CD4-positive, alpha-beta T cell treated with Interferon gamma for 1 hour (primary cell): ENCODE measurements at regions not wholly inside any gene's neighbourhood (a gene's known extent, or its start where the extent isn't known, plus 50 kb on each side); places are given as distances from the start of the nearest gene placed in this dataset.

Source experiments
- DNase-seq: peaks from one replicate; pipeline ENCODE4 v3.0.0-alpha.2; 2020

DNA sequence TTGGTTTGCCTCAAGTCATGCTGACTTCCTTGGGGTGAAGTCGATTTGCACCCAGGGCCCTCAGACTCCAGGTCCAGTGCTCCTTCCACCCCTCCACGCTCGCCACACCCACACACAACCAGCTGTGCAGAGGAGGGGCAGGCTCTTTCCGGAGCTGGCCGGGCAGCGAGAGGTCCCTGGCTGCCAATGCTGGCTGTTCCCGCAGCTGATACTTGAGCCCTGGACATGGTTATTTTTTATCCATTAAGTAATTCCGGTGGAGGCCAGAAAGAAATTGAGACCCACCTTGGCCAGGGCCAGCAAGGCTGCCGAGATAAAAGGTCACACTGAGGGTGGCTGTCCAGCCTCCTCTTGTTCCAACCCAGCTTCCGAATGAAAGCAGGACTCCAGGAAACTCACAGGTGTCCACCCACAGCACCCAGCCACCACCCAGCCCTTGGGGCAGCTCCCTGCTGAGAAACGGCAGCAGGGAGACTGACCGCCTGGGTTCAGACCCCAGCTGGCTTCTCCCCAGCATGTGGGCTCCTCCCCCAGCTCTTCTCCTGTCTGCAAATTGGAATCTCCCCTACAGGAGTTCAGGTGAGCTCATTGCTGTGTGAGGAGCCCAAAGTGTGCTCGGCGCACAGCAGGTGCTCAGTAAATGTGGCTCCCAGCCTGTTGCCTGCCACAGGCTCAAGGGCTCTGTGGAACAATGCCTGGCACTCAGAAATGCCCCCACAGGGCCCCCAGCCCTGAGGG, 77.8 kb downstream of the PDGFA start:
- DNase-seq, result no peak

DNA sequence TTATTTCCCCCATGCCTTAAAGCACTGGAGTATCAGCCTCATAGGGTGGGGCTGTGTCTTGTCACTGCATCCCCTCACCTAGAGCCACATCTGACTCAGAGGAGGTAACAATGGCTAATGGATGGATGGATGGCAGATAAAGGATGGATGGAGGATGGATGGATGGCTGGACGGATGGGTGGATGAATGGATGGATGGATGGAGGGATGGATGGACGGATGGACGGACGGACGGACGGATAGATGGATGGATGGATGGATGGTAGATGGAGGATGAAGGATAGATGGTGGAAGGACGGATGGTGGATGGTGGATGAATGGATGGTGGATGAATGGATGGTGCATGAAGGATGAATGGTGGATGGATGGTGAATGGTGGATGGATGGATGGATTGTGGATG, 77.2 kb downstream of the PDGFA start:
- DNase-seq, result no peak

DNA sequence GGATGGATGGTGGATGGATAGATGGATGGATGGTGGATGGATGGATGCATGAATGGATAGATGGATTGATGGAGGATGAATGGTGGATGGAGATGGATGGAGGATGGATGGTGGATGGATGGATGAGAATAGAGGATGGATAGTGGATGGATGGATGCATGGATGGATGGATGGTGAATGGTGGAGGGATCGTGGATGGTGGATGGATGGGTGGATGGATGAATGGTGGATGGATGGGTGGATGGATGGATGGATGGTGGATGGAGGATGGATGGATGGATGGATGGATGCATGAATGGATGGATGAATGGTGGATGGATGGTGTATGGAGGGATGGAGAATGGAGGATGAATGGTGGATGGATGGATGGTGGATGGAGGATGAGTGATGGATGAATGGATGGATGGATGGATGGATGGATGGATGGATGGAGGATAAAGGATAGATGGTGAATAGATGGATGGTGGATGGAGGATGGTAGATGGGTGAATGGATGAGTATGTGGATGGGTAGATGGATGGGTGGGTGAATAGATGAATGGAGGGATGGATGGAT, 76.3 kb downstream of the PDGFA start:
- DNase-seq, result no peak

DNA sequence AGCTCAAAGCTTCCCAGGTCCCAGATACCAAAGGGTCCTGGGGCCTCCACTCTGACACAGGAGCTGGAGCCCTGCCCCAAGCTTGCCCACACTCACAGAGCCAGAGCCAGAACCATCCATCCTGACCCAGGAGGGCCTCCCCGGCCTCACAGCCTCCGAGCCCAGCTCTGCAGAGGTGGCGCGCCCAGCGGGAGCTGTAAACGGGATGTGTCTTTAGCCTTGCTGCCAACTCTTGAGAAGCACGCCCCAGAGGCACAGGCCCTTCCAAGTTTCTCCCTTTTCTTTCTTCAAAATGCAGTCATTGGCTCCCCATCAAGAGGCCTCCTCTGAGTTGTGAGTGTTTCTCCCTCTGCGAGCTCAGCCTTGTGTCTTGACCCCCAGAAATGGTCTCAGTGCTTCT, 75.0 kb downstream of the PDGFA start:
- no peak for DNase-seq

DNA sequence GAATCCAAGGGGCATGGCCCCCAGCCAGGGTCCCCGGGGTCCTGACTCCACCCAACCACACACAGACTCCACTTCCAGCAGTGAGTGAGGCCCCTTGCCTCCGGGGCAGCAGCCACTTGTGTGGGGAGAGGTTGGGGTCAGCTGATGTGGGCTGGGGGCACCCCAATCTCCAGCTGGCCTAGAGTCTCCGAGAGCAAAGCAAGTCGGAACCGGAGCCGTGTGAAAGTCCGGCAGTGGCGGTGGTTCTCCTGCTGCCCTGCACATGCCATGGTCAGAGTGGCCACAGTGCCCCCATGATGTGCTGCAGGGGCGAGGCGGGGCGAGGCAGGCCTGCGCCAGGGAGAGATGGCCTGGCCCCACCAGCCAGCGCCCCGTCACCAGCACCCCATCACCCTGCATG, 74.6 kb downstream of the PDGFA start:
- DNase-seq, result no peak

DNA sequence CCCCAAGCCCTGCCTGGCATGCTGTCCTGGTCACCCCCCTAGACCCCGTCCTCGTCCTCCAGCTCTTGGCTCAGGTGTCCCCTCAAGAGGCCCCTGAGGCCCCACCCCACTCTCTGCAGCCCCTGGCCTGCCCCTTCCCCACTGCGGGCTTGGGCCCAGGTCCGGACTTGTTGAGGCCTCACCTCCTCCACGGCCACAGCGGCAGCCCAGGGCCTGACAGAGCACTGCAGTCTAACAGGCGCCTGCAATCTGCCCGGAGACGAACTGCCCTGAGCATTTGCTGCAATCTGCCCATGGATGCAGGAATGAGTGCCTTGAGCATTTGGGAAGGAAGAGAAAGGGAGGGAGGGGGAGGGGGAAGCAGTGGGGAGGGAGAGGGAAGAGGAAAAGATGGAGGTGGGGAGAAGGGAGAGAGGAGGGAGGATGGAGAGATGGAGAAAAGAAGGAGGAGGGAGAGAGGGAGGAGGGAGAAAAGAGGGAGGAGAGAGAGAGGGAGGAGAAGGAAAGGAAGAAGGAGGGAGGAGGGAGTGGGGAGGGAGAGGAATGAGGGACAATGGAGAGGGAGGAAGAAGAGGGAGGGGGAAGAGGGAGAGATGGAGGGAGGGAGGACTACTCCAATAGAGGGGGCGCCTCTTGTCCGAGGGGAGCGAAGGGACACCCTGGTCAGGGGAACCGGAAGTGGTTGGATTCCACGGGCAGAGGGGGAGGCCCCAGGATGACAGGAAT, 73.9 kb downstream of the PDGFA start:
- no peak for DNase-seq

DNA sequence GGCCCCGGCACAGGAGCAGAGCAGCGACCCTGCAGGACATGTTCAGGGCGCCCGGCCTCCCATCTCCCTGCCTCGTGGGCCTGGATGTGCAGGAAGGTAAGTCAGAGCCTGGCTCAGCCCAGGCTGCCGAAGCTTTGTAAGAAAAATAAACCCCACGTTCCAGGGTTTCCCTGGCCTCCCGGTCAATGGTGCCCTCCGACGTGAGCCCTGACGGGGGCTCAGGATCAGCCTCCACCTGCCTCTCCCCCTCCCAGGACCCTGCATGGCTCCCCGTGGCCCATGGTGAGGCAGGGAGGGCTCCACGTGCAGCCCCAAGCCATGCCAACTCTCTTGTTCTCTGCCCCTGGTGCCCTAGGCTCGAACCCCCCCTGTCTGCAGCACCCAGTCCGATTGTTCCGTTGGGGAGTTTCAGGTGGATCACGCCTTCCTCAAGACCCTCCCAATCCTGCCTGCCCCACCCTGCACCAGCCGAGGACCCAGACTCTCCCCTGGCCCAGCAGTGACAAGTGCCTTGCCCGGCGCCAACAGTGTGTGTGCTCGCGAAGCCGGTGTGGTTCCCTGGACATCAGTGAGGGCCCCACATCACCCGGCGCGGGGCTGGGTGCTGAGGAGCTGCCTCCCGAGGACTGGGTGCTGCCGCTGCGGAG, 73.2 kb downstream of the PDGFA start:
- no peak for DNase-seq
